Spleen (tissue), 7 donors: ENCODE measurements at regions not wholly inside any gene's neighbourhood (a gene's known extent, or its start where the extent isn't known, plus 50 kb on each side); places are given as distances from the start of the nearest gene placed in this dataset.

ENCODE experiments used
- CTCF ChIP-seq, 11 experiments: fragments of 200-600 bp in 7 of 11; fragments of 450-650 bp in 4 of 11; sonication (generic) in 4 of 11; IDR thresholded peaks in 8 of 11; conservative IDR thresholded peaks in 3 of 11; 1 replicate in 7 of 11; 2 replicates in 4 of 11; pipeline versions ENCODE4 v1.4.0 to v1.8.0; 2016 to 2021; ENCODE audit warnings: antibody characterized with exemption in 11 of 11, inconsistent platforms in 4 of 11, mild to moderate bottlenecking in 1 of 11
- POLR2AphosphoS5 ChIP-seq, 3 donors: sonication (generic); formaldehyde crosslinking; IDR thresholded peaks; one replicate each; pipeline ENCODE4 v1.5.1; 2017; ENCODE audit warnings: antibody characterized with exemption in 3 of 3
- donor health status: DM: no; HTN: no; CAD: no; lungs with moderate emphysema.
- donor health status: DM: no; HTN: no; CAD: no.
- donor health status: DM: no; HTN: no; CAD: no.

- TF ChIP-seq CTCF (IDR thresholded peaks at IDR 0.05 in 8 of 11, conservative IDR thresholded peaks at IDR 0.05 in 3 of 11) (no peak), POLR2AphosphoS5 (IDR thresholded peaks at IDR 0.05) (no peak)
Measured at GRCh38 chr3:70747847-70748246, 435.4 kb upstream of the MDFIC2 start.
